K562 (cell line): ENCODE measurements at regions not wholly inside any gene's neighbourhood (a gene's known extent, or its start where the extent isn't known, plus 50 kb on each side); places are given as distances from the start of the nearest gene placed in this dataset.

Experiments
- ATAC-seq: fragments of 200-7000 bp; cut with Tn5 transposase; 3 replicates; pipeline ENCODE4 v1.9.1; 2020; ENCODE audit warnings: moderate library complexity
- BruUV-seq: library from RNA; stranded (reverse); fragments of 400-500 nt; replicated peaks from 2 replicates; lab custom pipeline; 2021; lab: Mats Ljungman, UMichigan
- CTCF ChIA-PET: fragments of 300-600 bp; formaldehyde crosslinking; extraction: SDS; loops from one replicate; lab custom pipeline; 2021; ENCODE audit warnings: low intra/inter-chr PET ratio; lab: Yijun Ruan, JAX
- POLR2A ChIA-PET: fragments of 300-600, 350-650 bp; sonication (Branson Sonifier 250); formaldehyde crosslinking; extraction: SDS; loops from one replicate; lab custom pipeline; 2021; ENCODE audit warnings: antibody characterized with exemption, inconsistent platforms; lab: Yijun Ruan, JAX
- DNase-seq, 4 experiments: peaks; one replicate each; pipeline versions ENCODE4 v3.0.0 to v3.0.0-alpha.2; 2011 to 2018; ENCODE audit warnings: low spot score in 3 of 4, mixed read lengths in 3 of 4; ENCODE audit errors: extremely low read depth in 1 of 4
- FAIRE-seq: peaks from 2 replicates; lab custom pipeline; 2011; peaks lifted over from hg19 to GRCh38; lab: Jason Lieb, UNC
- H2AFZ ChIP-seq: 2 replicates; pipeline ENCODE4 v1.6.0; 2011; ENCODE audit warnings: low read depth, low read length, control low read depth, inconsistent platforms
- H3K27ac ChIP-seq: fragments of 200-600 bp; 3 replicates; pipeline ENCODE4 v1.8.0; 2011; ENCODE audit warnings: low read depth, mild to moderate bottlenecking, control low read depth, inconsistent platforms, low read length, moderate library complexity, mixed read lengths; ENCODE audit errors: extremely low read depth
- H3K27me3 ChIP-seq, 2 experiments: fragments of 300-600 bp in 1 of 2; 2 replicates in 1 of 2; 3 replicates in 1 of 2; pipeline versions ENCODE4 v1.6.0 to v1.8.0; 2011; ENCODE audit warnings: inconsistent platforms in 2 of 2, low read length in 2 of 2, mild to moderate bottlenecking in 1 of 2, mixed read lengths in 1 of 2, moderate library complexity in 1 of 2; ENCODE audit not compliant: control insufficient read depth in 2 of 2, insufficient read depth in 2 of 2
- H3K36me3 ChIP-seq: fragments of 300-600 bp; 3 replicates; pipeline ENCODE4 v1.8.0; 2011; ENCODE audit warnings: mild to moderate bottlenecking, low read length, inconsistent platforms; ENCODE audit not compliant: control insufficient read depth, insufficient read depth
- H3K4me1 ChIP-seq, 2 experiments: fragments of 200-600 bp in 1 of 2; replicated peaks in 1 of 2; 2 replicates in 1 of 2; 3 replicates in 1 of 2; pipeline versions ENCODE4 v1.5.1 to v1.8.0; 2011; ENCODE audit warnings: inconsistent platforms in 2 of 2, low read length in 2 of 2, mild to moderate bottlenecking in 1 of 2, mixed read lengths in 1 of 2, moderate library complexity in 1 of 2; ENCODE audit not compliant: control insufficient read depth in 2 of 2, insufficient read depth in 2 of 2
- H3K4me2 ChIP-seq: 2 replicates; pipeline ENCODE4 v1.6.1; 2011; ENCODE audit warnings: low read length, control low read depth, inconsistent platforms, mixed read lengths; ENCODE audit not compliant: insufficient read depth
- H3K4me3 ChIP-seq: fragments of 200-600 bp; sonication (generic), shearing (Covaris generic); 2 replicates; pipeline ENCODE4 v1.5.1; 2016; ENCODE audit warnings: control low read depth, inconsistent platforms
- H3K79me2 ChIP-seq: fragments of 200-600 bp; 3 replicates; pipeline ENCODE4 v1.8.0; 2011; ENCODE audit warnings: low read length, inconsistent platforms; ENCODE audit not compliant: control insufficient read depth, insufficient read depth
- H3K9ac ChIP-seq, 2 experiments: 2 replicates each; pipeline versions ENCODE4 v1.6.0 to v1.6.1; 2011; ENCODE audit warnings: low read depth in 2 of 2, low read length in 2 of 2, control low read depth in 1 of 2, inconsistent platforms in 1 of 2, mild to moderate bottlenecking in 1 of 2, mixed read lengths in 1 of 2; ENCODE audit not compliant: insufficient read depth in 1 of 2
- H3K9me1 ChIP-seq: one replicate; pipeline ENCODE4 v1.6.0; 2011; ENCODE audit warnings: inconsistent platforms, mild to moderate bottlenecking, low read length, moderate library complexity; ENCODE audit not compliant: control insufficient read depth, insufficient read depth
- H3K9me3 ChIP-seq: replicated peaks from 2 replicates; pipeline ENCODE4 v1.5.1; 2011; ENCODE audit warnings: low read depth, low read length, inconsistent platforms; ENCODE audit not compliant: control insufficient read depth, insufficient read depth
- H4K20me1 ChIP-seq: replicated peaks from 2 replicates; pipeline ENCODE4 v1.6.1; 2011; ENCODE audit warnings: low read length, inconsistent platforms, mixed read lengths; ENCODE audit not compliant: control insufficient read depth, insufficient read depth
- CREB3L1 ChIP-seq: fragments of 450-650 bp; IDR thresholded peaks from 2 replicates; pipeline ENCODE4 v1.6.1; 2014; ENCODE audit warnings: low read depth, mild to moderate bottlenecking, moderate library complexity, borderline replicate concordance
- MLX ChIP-seq, 2 experiments: fragments of 450-650 bp in 1 of 2; sonication (generic) in 1 of 2; formaldehyde crosslinking; conservative IDR thresholded peaks; 2 replicates each; pipeline versions ENCODE4 v1.4.0 to v1.8.1; 2020 to 2022; ENCODE audit warnings: mild to moderate bottlenecking in 1 of 2, missing genetic modification reagents in 1 of 2
- MTA2 ChIP-seq: fragments of 450-650 bp; IDR thresholded peaks from 2 replicates; pipeline ENCODE4 v1.6.1; 2016; ENCODE audit warnings: low read depth
- PKNOX1 ChIP-seq: fragments of 450-650 bp; IDR thresholded peaks from 2 replicates; pipeline ENCODE4 v1.6.1; 2016
- RFX1 ChIP-seq: fragments of 450-650 bp; IDR thresholded peaks from 2 replicates; pipeline ENCODE4 v1.6.1; 2016; ENCODE audit warnings: mild to moderate bottlenecking, moderate library complexity
- STAT5B ChIP-seq: fragments of 250-450 bp; sonication (Bioruptor Pico); IDR thresholded peaks from 2 replicates; pipeline ENCODE4 v1.8.0; 2021; ENCODE audit warnings: mild to moderate bottlenecking, inconsistent platforms
- TCF7L2 ChIP-seq: fragments of 150-350 bp; IDR thresholded peaks from 2 replicates; pipeline ENCODE4 v1.6.1; 2016; ENCODE audit warnings: low read depth, mild to moderate bottlenecking, low read length, moderate library complexity
- TFAM ChIP-seq: fragments of 250-450 bp; sonication (Bioruptor Pico); conservative IDR thresholded peaks from 2 replicates; pipeline ENCODE4 v1.5.0; 2021; ENCODE audit warnings: mild to moderate bottlenecking, moderate library complexity
- ZBTB7A ChIP-seq: IDR thresholded peaks from 2 replicates; pipeline ENCODE4 v1.6.1; 2011; ENCODE audit warnings: low read depth, mild to moderate bottlenecking, low read length, moderate library complexity, borderline replicate concordance; ENCODE audit not compliant: control insufficient read depth
- ZNF140 ChIP-seq: fragments of 250-450 bp; sonication (Bioruptor Pico); IDR thresholded peaks from 2 replicates; pipeline ENCODE4 v1.8.0; 2021; ENCODE audit warnings: moderate library complexity, mild to moderate bottlenecking, inconsistent platforms
- WGBS: fragments of 100-300 bp; shearing (Covaris generic); methylation state at CpG from one replicate; pipeline ENCODE4 v1.1.6; 2016; ENCODE audit warnings: low coverage, mixed read lengths; ENCODE audit not compliant: insufficient coverage; ENCODE audit errors: missing lambda C conversion rate; 5-methylcytosine and 5-hydroxymethylcytosine counted together
- in situ Hi-C: fragments of 300-500 bp; cut with MboI; formaldehyde crosslinking; loops from 4 replicates; pipeline ENCODE4 v1.15.0; 2018; ENCODE audit warnings: inconsistent platforms, mixed read lengths
- intact Hi-C: fragments of 100-400 bp; cut with micrococcal nuclease; formaldehyde crosslinking; loops from 2 replicates; pipeline ENCODE4 v1.14.2; 2022

GRCh38 chr5:122258840-122259239 lies 53.2 kb upstream of the SNCAIP start:
- no TSS peak for BruUV-seq
- Histone ChIP-seq H3K36me3 (no peaks in the 10 kb centered on the region), H3K9me1 (no peaks in the 10 kb centered on the region), H3K79me2 (no peaks in the 10 kb centered on the region), H2AFZ (no peak overlapping the region), H3K9ac (no peak overlapping the region), H3K4me3 (no peak overlapping the region), H3K27me3 (no peaks in the 10 kb centered on the region), H3K4me2 (no peak overlapping the region), H3K27ac (no peak overlapping the region), H3K9me3 (no peaks in the 10 kb centered on the region; the same call in 1 of the 2 replicates), H4K20me1 (no peaks in the 10 kb centered on the region), H3K4me1 (no peaks in the 10 kb centered on the region)
- ChIA-PET POLR2A (no interaction called here), CTCF (no interaction called here)
- intact Hi-C loops, result no loop called here
- no peak for TF ChIP-seq TCF7L2
- TF ChIP-seq MTA2, result no peak
- no peak for TF ChIP-seq ZBTB7A
- no peak for TF ChIP-seq CREB3L1
- no peak for TF ChIP-seq ZNF140 (CRISPR knock-in tag)
- no peak for TF ChIP-seq STAT5B (CRISPR knock-in tag)
- TF ChIP-seq MLX (CRISPR knock-in tag; conservative IDR thresholded peaks at IDR 0.05), result no peak
- TF ChIP-seq PKNOX1, result no peak
- TF ChIP-seq RFX1, result no peak
- TF ChIP-seq TFAM (CRISPR knock-in tag), result no peak
- WGBS, result 0% methylated on average over 1 of the region's 1 CpG
- in situ Hi-C loops, result no loop called here
- DNase-seq (no peak), FAIRE-seq (no peak), ATAC-seq (no peak)
